Fibroblast of lung (primary cell): ENCODE measurements at regions not wholly inside any gene's neighbourhood (a gene's known extent, or its start where the extent isn't known, plus 50 kb on each side); places are given as distances from the start of the nearest gene placed in this dataset.

Experiments
- DNase-seq, 2 donors: peaks; one replicate each; pipeline versions ENCODE4 v3.0.0 to v3.0.0-alpha.2; 2010; ENCODE audit warnings: low read depth in 2 of 2
- H2AFZ ChIP-seq: 2 replicates; pipeline ENCODE4 v1.5.1; 2012; ENCODE audit warnings: low read length, control low read depth, inconsistent platforms
- H3K27ac ChIP-seq: 2 replicates; pipeline ENCODE4 v1.5.1; 2011; ENCODE audit warnings: low read length, control low read depth; ENCODE audit not compliant: insufficient read depth
- H3K27me3 ChIP-seq: 2 replicates; pipeline ENCODE4 v1.5.1; 2011; ENCODE audit warnings: mild to moderate bottlenecking, low read length; ENCODE audit not compliant: control insufficient read depth, insufficient read depth
- H3K36me3 ChIP-seq: 2 replicates; pipeline ENCODE4 v1.5.1; 2011; ENCODE audit warnings: low read length; ENCODE audit not compliant: control insufficient read depth, insufficient read depth
- H3K4me1 ChIP-seq: 2 replicates; pipeline ENCODE4 v1.5.1; 2011; ENCODE audit warnings: low read length; ENCODE audit not compliant: control insufficient read depth, insufficient read depth; ENCODE audit errors: extremely low read depth
- H3K4me2 ChIP-seq: 2 replicates; pipeline ENCODE4 v1.5.1; 2011; ENCODE audit warnings: low read length, control low read depth; ENCODE audit not compliant: insufficient read depth; ENCODE audit errors: extremely low read depth
- H3K4me3 ChIP-seq, 4 experiments: fragments of 200-600 bp in 1 of 4; sonication (generic) in 1 of 4; replicated peaks in 1 of 4; 2 replicates each; pipeline ENCODE4 v1.5.1; 2011 to 2016; ENCODE audit warnings: low read length in 4 of 4, low read depth in 3 of 4, mild to moderate bottlenecking in 3 of 4, control low read depth in 2 of 4, inconsistent platforms in 1 of 4, mixed read lengths in 1 of 4; ENCODE audit not compliant: insufficient read depth in 1 of 4; ENCODE audit errors: control extremely low read depth in 1 of 4
- H3K79me2 ChIP-seq: 2 replicates; pipeline ENCODE4 v1.5.1; 2012; ENCODE audit warnings: mild to moderate bottlenecking, low read length, inconsistent platforms; ENCODE audit not compliant: control insufficient read depth, insufficient read depth
- H3K9ac ChIP-seq: 2 replicates; pipeline ENCODE4 v1.5.1; 2011; ENCODE audit warnings: mild to moderate bottlenecking, low read length, control low read depth; ENCODE audit not compliant: insufficient read depth
- H3K9me3 ChIP-seq: 2 replicates; pipeline ENCODE4 v1.5.1; 2012; ENCODE audit warnings: low read depth, low read length; ENCODE audit not compliant: control insufficient read depth, insufficient read depth
- H4K20me1 ChIP-seq: 2 replicates; pipeline ENCODE4 v1.5.1; 2011; ENCODE audit warnings: low read length; ENCODE audit not compliant: control insufficient read depth, insufficient read depth; ENCODE audit errors: extremely low read depth
- EZH2 ChIP-seq: IDR thresholded peaks from 2 replicates; pipeline ENCODE4 v1.5.1; 2012; ENCODE audit warnings: low read length, control low read depth, mild to moderate bottlenecking; ENCODE audit errors: missing control alignments
- TF ChIP-seq, protein P1 (sequence below), 2 donors: IDR thresholded peaks in 1 of 2; conservative IDR thresholded peaks in 1 of 2; 1 replicate in 1 of 2; 2 replicates in 1 of 2; pipeline ENCODE4 v1.5.1; 2011 to 2012; ENCODE audit warnings: low read length in 2 of 2, control low read depth in 1 of 2, inconsistent platforms in 1 of 2, low read depth in 1 of 2, mild to moderate bottlenecking in 1 of 2

DNA sequence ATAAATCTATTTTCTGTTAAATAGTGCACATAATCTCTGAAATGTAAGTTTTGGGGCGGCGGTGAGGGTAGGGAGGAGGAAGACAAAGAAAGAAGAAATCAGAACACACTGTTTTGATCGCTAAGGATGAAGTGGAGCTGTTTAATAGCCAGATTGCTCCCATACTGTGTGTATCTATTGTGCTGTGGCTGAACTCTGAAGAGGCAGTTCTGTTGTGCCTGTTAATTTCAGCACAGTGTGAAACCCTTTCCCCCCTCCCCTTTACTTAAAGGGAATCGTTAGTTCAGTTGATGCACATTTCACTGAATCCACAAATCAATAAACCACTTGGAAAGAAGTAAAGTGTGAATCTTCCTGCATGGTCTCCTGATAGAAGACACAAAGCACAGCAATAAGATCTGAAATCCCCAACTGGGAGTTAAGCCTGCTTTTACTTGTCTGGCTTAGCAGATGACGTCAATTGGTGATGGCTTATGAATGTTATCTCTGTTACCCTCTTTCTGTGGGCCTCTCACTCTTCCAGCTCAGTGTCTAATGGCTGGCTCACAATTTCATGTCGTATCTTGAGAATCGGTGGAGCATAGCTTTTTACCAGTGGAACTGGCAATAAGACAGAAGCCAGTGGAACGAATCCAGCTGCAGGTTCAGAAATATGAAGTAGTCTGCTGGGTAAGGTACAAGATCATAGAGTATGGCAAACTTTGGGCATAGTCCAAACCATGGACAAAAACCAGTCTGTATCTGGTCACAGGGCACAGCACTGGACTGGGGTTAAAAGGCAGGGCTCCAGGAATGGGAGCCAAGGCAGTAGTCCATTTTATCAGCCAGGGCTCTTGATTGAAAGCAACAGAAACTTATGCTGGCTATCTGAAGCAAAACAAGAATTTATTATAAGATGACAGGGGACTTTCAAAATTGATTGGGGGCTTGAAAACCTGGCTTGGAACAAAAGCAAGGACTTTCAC is 413.5 kb upstream of the SEL1L start:
- H3K27me3 ChIP-seq, result no peaks in the 10 kb centered on the region
- H3K4me3 ChIP-seq, result no peak overlapping the region
- DNase-seq, result peak in 1 of 2 donors; percentile 1
- H3K9me3 ChIP-seq, result no peaks in the 10 kb centered on the region
- no peak overlapping the region for H3K27ac ChIP-seq
- H4K20me1 ChIP-seq, result no peaks in the 10 kb centered on the region
- no peaks in the 10 kb centered on the region for H3K79me2 ChIP-seq
- no peaks in the 10 kb centered on the region for H3K36me3 ChIP-seq
- no peak overlapping the region for H3K4me2 ChIP-seq
- no peaks in the 10 kb centered on the region for H3K4me1 ChIP-seq
- TF ChIP-seq EZH2, result no peak
- TF ChIP-seq, protein P1, sequence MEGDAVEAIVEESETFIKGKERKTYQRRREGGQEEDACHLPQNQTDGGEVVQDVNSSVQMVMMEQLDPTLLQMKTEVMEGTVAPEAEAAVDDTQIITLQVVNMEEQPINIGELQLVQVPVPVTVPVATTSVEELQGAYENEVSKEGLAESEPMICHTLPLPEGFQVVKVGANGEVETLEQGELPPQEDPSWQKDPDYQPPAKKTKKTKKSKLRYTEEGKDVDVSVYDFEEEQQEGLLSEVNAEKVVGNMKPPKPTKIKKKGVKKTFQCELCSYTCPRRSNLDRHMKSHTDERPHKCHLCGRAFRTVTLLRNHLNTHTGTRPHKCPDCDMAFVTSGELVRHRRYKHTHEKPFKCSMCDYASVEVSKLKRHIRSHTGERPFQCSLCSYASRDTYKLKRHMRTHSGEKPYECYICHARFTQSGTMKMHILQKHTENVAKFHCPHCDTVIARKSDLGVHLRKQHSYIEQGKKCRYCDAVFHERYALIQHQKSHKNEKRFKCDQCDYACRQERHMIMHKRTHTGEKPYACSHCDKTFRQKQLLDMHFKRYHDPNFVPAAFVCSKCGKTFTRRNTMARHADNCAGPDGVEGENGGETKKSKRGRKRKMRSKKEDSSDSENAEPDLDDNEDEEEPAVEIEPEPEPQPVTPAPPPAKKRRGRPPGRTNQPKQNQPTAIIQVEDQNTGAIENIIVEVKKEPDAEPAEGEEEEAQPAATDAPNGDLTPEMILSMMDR (conservative IDR thresholded peaks at IDR 0.05 in 1 of 2, IDR thresholded peaks at IDR 0.05 in 1 of 2; ENCODE audit: low read depth in 1 of 2, low read length in 2 of 2), result no peak
- no peak overlapping the region for H3K9ac ChIP-seq
- no peak overlapping the region for H2AFZ ChIP-seq

DNA sequence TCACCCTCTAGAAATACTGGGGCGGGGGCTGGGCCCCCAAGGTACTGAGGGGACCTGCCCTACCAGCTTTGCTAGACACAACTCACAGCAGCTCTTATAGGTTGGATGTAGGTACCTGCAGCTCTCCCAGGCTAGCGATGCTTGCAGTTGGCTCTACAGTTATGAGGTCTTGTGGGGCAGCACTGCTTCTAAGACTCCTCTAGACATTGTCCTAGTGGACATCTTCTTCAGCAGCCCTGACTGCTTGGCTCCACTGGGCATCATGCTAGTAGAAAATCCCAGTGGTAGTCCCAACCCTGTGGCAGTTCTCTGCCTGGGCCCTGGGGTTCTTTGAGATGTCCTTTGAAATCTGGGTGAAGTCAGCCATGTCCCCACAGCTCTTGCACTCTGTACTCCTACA is 419.3 kb upstream of the SEL1L start:
- H3K27me3 ChIP-seq, result no peaks in the 10 kb centered on the region
- no peak overlapping the region for H3K27ac ChIP-seq
- no peak for TF ChIP-seq EZH2
- TF ChIP-seq, protein P1 (conservative IDR thresholded peaks at IDR 0.05 in 1 of 2, IDR thresholded peaks at IDR 0.05 in 1 of 2; ENCODE audit: low read depth in 1 of 2, low read length in 2 of 2), result no peak
- no peaks in the 10 kb centered on the region for H3K4me1 ChIP-seq
- no peaks in the 10 kb centered on the region for H3K36me3 ChIP-seq
- H3K9me3 ChIP-seq, result no peaks in the 10 kb centered on the region
- H3K4me3 ChIP-seq, result no peak overlapping the region
- no peaks in the 10 kb centered on the region for H3K79me2 ChIP-seq
- H4K20me1 ChIP-seq, result no peaks in the 10 kb centered on the region
- no peak for DNase-seq
- no peak overlapping the region for H2AFZ ChIP-seq
- no peak overlapping the region for H3K9ac ChIP-seq
- H3K4me2 ChIP-seq, result no peak overlapping the region

DNA sequence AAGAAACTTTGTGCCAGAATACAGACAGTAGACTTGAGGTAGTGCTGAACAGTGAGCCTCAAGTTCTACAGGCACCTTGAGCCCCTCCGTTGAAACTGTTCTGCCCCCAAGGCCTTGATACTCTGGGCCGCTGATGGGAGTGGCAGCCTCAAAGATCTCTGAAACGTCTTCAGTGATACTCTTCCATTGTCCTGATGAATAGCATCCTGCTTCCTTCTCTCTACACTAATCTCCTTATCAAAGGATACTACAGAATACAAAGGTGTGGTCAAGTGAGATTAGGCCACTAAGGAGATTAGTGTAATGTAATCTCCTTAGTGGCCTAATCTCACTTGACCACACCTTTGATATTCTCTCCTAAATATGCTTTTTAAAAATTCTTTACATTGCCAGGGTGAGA is 419.8 kb upstream of the SEL1L start:
- Histone ChIP-seq H3K79me2 (no peaks in the 10 kb centered on the region), H3K4me1 (no peaks in the 10 kb centered on the region), H3K36me3 (no peaks in the 10 kb centered on the region), H3K27ac (no peak overlapping the region), H3K27me3 (no peaks in the 10 kb centered on the region), H4K20me1 (no peaks in the 10 kb centered on the region), H3K4me2 (no peak overlapping the region), H3K9me3 (no peaks in the 10 kb centered on the region), H3K4me3 (no peak overlapping the region), H2AFZ (no peak overlapping the region), H3K9ac (no peak overlapping the region)
- no peak for DNase-seq
- TF ChIP-seq EZH2, result no peak
